Myocyte (in vitro differentiated cells): ENCODE measurements at regions not wholly inside any gene's neighbourhood (a gene's known extent, or its start where the extent isn't known, plus 50 kb on each side); places are given as distances from the start of the nearest gene placed in this dataset.
A peak's percentile ranks its signal among the peaks of the same experiment; 100 is the strongest.

Experiments used
- DNase-seq: peaks from one replicate; pipeline ENCODE4 v3.0.0-alpha.2; 2012; ENCODE audit warnings: low read depth

GRCh38 chr20:20831794-20832193, 119.3 kb upstream of the RALGAPA2 start:
- DNase-seq = no peak

- DNase-seq = no peak
Measured at GRCh38 chr20:20829681-20830080, 117.2 kb upstream of the RALGAPA2 start.

DNA sequence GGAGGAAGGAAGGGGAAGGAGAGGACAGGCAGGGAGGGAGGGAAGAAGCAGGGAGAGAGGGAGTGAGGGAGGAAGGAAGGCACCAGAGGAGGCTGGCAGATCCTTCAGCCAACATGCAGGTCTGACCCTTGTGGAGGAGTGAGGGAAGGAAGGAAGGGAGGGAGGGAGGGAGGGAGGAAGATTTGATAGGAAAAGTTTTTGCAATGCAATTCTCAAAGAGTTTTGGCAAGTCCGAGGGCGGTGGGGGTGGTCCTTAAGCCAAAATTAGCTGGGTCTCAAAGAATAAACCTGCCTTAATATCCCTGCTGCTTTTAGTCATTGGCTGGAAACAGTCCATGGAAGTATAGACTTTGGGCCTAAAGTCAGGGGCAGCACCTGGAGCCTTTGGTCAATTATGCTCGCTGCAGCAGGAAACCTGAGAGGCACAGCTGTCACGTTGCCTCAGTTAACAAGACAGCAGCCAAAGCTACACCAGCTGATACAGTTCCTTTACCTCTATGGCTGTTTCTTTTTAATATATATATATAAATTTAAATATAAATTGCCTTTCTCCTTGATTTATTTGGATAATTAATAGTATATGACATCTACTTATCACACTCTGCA, 115.7 kb upstream of the RALGAPA2 start:
- DNase-seq = peak; percentile 21

GRCh38 chr20:20824924-20825584, 112.6 kb upstream of the RALGAPA2 start:
- DNase-seq = peak; percentile 53

GRCh38 chr20:20823476-20823881, 111.0 kb upstream of the RALGAPA2 start:
- DNase-seq = no peak

DNA sequence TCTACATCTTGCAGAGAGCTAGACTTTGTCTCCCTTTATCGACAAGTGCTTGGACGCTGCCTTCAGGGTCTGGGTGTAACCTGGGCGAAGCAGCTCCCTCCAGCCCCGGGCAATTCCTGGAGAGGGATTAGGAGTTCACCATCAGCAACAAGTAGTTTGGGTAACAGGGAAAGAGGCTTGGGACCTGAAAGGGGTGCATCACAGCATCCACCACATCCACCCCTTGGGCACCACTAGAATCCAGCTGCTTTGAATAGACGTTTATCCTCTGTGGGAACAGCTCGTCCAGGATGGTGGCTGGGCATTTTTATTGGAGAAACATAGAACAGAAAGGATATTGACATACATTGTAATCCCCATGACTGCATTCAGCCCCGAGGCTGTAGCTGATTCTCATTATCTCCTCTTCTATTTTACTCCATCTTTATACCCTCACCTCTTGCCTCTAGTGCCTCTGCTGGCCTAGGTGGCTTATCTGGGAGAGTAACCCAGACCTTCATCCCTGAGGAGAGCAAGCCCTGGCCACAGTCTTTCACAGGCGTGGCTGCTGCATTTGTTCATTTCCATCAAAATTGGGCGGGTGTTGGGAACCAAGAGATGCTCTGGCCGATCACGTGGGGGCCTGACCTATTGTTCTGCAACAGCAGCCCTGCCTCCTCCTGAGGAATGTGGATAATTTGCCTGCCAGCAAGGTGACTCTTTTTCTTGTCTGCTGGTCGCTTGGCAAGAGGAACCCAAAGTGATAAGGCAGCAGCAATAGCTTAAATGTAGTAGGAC, 109.2 kb upstream of the RALGAPA2 start:
- DNase-seq = no peak

DNA sequence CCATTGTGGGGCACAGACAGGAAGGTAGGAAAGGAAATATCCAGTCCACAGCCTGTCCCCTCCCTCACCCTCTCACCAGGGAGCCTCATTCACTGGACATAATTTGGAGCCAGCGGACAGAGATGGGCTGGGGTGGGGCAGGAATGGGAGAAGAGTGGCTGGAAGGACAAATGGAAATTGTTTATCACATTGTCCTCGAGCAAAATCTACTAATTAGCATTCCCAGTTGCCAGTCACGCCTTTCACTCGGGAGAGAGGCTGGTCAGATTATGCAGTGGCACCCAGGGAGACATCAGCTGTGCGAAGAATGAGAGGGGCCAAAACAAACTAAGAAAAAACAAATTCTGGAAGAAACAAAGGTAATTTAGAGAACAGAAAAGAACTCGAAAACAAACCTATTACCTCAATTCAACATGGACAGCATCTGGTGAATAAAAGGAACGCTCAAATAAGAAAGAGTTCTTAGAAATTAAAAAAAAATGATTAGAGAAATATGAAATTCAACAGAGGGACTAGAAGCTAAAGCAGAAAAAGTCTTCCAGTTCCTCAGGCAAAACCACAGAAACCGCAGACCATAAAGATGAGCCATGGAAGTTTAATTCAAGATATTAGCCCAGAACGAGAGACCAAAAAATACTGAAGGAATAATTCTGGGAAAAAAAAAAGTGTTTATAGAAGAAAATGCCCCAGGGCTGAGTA, 108.5 kb upstream of the RALGAPA2 start:
- peak; percentile 23 for DNase-seq

DNA sequence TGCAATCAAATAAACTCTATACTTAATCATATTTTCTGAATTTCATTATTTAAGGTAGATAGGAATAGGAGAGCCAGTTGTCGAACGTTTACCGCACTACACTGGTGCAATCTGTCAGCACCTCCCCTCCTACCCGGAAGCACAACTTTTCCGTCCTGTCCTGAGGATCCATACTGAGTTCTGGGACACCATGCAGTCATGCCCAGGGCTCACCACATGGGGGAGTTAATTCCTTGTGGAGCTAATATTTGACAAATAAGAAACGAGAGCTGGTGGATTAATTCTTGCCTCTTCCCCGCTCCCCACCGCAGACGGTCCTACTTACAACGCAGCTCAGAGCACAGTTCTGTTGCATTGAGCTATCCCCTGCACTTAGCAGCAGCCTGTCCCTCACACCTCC, 107.7 kb upstream of the RALGAPA2 start:
- peak; percentile 13 for DNase-seq

DNA sequence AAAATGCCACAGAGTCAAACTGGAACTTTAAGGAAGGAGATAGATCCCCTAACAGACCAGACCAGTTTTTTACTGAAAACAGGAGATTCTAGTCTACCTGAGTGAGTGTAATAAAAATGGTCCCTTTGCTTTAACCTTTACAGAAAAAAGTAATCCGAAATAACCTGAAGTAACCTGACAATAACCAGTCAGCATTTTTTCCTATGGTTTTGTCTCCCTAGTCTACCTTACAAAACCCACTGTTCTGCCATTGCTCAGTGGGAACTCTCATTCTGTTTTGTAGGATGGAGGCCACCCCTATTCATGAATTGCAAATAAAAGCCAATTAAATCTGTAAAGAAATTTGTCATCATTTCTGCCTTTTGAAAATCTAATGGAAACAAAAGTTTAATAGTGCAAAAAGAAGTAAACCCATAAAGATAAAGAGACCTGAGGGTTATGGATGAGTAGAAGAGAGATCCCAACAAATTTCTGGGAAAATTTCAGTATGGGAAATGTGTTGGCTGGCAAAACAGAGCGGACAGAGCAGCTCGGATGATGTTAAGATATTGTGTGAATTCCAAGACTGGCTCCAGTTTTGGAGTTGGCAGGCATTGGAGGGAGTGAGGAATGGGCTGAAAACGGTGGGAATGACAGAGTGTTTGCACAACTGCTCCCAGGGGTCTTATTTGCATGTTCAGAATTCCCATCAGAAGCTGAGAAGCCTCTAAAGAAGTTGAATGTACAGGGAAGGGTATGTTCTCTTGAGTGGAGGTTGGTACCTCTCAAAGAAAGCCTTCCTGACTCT, 104.7 kb upstream of the RALGAPA2 start:
- DNase-seq = no peak

- no peak for DNase-seq
Measured at GRCh38 chr20:20815711-20816455, 103.4 kb upstream of the RALGAPA2 start.

- DNase-seq = no peak
Measured at GRCh38 chr20:20814685-20815084, 102.2 kb upstream of the RALGAPA2 start.

DNA sequence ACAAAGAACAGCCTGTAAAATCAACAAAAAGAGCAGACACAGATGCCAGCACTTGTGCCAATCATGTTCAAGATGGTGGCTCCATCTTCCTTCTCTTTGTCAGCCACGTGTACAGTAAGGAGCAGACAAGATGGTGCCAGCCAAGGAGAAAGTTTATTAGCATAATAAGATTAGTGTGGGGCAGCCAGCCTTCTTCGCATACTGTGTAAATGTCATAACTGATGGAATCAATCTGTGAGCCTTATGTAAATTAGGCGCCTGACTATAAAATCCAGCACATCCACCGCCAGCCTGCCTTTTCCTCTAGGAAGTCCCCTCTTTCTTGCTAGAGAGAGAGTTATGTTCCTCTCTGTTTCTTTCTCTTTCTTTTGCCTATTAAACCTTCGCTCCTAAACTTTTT, 99.7 kb upstream of the RALGAPA2 start:
- no peak for DNase-seq

DNA sequence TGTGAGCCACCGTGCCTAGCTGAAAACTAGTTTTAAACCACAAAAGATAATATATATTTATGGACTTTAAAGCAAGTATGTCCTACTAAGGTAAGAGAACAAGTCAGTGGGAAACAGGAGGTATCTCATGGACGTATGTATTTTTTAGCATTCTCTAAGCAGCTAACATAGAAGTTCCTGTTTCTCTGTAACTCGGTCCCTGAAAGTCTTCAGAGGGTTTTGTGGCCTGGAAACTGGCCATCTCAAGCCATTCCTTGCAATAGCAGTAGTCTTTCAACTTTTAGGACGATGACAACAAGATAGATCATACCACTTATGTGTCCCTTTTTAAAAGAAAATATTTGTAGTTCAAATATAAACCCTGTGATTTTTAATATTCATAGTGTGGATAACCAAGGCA, 95.6 kb upstream of the RALGAPA2 start:
- no peak for DNase-seq

- DNase-seq = no peak
Measured at GRCh38 chr20:20806121-20807095, 94.0 kb upstream of the RALGAPA2 start.

- no peak for DNase-seq
Measured at GRCh38 chr20:20803011-20803410, 90.6 kb upstream of the RALGAPA2 start.

DNA sequence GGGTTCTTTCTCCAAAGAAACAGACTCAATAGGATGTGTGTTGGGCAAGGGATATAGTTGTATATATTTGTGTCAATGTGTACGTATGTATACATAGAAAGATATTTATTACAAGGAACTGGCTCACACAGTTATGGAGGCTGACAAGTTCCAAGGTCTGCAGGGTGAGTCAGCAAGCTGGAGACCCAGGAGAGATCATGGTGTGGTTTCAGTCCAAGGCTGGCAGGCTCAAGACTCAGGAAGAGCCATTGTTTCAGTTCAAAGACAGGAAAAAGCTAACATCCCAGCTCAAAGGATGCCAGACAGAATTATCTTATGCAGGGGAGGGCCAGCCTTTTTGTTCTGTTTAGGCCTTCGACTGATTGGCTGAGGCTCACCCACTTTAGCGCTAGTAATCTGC, 89.9 kb upstream of the RALGAPA2 start:
- no peak for DNase-seq

DNA sequence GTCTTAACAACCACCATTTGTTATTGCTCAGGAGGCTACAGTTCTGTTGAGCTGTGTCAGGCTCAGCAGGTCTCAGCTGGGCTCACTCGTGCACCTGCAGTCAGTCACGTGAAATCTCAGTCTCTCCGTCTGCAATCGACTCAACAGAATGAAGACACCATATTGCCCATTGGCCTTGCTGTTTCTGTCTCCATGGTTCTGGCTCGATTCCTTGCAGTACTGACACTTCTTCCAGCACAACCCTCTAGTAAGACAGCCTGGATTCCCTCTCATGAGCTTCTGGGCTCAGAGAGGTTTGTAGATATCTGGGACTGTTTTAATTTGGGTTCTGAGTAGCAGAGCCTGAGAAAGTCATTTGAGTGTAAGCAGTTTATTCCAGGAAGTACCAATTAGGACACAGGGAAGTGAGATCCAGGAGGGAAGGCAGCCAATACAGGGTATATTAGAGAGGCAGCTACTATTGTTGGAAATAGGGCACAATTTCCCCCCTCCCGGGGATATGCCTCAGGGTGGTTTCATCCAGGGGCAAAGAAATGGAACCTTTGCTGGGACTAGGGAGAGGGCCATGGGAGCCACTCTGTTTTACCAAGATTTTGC, 87.4 kb upstream of the RALGAPA2 start:
- DNase-seq = no peak

GRCh38 chr20:20797521-20798310, 85.3 kb upstream of the RALGAPA2 start:
- DNase-seq = no peak
